ELR (cell line): ENCODE measurements at regions not wholly inside any gene's neighbourhood (a gene's known extent, or its start where the extent isn't known, plus 50 kb on each side); places are given as distances from the start of the nearest gene placed in this dataset.
A peak's percentile ranks its signal among the peaks of the same experiment; 100 is the strongest.

Experiments used
- DNase-seq: peaks from one replicate; pipeline ENCODE4 v3.0.0-alpha.2; 2015; ENCODE audit warnings: low read depth

GRCh38 chr12:19018302-19018970 is 111.1 kb upstream of the PLEKHA5 start:
- DNase-seq = peak; percentile 88

DNA sequence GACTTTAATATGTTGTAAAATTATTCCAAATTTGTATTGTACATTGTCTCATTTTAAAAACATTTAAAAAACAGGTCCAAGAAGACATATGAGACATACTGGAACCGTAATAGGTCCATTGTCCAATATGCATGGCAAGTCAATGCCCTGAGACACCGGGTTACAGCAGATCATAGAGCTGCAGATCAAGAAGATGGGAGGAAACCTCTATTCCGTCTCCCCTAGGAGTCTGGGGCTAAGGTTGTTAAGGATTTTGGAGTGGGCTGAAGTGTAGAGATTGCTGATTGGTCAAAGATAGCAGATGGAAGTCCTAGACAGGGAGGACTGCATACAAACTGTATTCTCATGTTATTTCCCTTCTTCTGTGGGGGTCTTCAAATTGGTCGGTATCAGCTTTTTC is 108.3 kb upstream of the PLEKHA5 start:
- no peak for DNase-seq

- peak; percentile 23 for DNase-seq
Observed at GRCh38 chr12:19021646-19022045, 107.9 kb upstream of the PLEKHA5 start.

- DNase-seq = no peak
Observed at GRCh38 chr12:19025582-19025981, 104.0 kb upstream of the PLEKHA5 start.

DNA sequence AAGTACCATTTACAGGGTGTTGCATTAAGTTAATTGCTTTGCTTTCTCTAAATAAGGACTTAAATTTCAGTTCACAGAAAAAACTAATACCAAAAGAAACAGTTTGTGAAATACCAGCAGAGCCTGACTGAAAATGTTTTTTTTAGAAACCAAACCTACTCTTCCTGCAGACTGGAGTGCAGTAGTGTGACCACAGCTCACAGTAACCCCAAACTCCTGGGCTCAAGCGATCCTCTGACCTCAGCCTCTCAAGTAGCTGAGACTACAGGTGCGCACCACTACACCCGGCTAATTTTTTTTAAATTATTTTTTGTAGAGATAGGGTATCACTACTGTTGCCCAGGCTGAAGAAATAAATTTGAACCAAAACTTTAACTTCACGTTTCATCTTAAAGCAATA is 103.5 kb upstream of the PLEKHA5 start:
- no peak for DNase-seq

DNA sequence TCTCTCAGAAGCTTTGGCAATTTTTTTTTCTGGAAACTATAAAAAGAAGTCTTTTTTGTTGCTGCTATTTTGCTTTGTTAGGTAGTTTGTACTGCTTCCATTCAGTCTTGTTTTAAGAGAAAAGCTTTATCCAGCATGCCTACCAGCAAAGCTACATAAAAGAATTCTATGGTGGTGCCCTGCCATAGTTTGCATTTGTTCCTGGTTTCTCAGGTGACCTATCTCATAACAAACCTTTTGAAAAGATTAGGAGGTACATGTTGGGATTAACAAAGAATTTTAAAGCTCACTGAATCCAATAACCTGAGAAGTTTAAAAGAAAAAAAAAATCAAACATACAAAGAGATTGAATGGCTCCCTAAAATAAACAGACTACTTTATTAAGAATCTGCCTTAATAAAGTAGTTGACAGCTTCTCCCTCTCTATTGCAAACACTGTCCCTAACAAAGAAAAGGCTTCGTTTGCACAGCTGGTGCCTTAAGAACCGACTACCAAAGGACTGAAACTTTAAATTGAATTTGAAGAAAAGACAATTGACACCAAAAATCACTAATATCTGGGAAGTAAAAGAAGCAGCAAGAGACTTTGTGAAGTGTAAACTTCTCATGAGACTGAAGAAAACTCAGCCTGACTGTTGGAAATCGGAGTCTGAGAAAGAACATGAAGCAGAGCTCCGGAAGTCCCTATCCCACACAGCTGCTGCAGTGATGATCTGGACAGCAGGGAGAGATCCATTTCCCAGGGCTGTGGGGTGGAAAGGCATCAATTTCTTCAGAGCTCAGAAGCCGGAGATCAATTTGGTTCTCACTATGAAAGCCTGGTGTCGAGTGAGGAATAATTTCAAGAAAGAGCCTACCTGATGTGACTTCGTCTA is 102.7 kb upstream of the PLEKHA5 start:
- DNase-seq = no peak

DNA sequence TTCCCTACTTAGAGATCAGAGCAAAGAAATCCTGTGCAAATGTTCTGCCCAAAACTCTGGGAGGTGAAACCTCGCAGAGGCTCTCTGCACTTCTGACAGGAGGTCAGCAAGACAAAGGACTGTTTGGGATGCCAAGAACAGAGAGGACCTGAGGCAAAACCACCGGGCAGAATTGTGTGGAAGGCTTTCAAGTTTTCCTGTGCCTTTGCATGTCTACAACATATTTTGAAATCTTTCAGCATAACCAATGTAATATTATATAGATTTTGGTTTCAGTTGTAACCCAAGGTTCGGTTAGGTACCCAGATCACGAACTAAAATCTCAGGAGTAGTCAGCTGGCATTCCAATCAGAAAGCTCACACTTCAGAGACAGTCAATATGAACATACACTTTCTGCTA is 99.4 kb upstream of the PLEKHA5 start:
- peak; percentile 35 for DNase-seq

GRCh38 chr12:19030603-19031002 is 98.9 kb upstream of the PLEKHA5 start:
- DNase-seq = peak; percentile 37

DNA sequence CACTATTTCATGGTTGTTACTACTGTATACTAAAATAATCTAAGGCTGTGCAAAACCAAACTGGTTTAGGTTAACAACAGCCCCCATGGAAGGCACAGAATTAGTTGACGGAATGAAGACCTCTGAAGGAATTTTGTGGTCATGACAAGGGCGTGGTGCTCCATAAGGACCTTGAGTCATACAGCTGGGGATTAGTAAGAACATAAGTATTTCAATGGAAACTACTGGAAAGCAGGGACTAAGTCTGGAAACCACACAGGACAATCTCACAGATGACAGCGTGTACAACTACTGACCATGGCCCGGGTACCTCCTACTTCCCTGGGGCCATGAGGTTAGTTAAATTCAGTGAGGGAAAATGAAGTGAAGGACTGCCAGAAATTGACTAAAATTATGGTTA is 98.5 kb upstream of the PLEKHA5 start:
- peak; percentile 99 for DNase-seq

DNA sequence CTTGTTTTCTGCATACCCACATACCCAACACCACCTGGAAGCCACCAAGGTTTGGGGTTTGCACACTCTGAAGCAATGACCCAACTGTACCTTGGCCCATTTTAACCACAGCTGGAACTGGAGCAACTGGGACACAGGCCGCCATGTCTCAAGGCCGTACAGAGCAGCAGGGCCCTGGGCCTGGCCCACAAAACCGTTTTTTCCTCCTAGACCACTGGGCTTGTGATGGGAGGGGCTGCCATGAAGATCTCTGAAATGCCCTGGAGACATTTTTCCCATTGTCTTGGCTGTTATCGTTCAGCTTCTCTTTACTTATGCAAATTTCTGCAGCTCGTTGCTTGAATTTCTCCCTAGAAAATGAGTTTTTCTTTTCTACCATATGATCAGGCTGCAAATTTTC is 96.7 kb upstream of the PLEKHA5 start:
- DNase-seq = no peak

GRCh38 chr12:19033244-19033643 is 96.3 kb upstream of the PLEKHA5 start:
- DNase-seq = no peak

- no peak for DNase-seq
Observed at GRCh38 chr12:19034937-19035336, 94.6 kb upstream of the PLEKHA5 start.

GRCh38 chr12:19035536-19035935 is 94.0 kb upstream of the PLEKHA5 start:
- no peak for DNase-seq

DNA sequence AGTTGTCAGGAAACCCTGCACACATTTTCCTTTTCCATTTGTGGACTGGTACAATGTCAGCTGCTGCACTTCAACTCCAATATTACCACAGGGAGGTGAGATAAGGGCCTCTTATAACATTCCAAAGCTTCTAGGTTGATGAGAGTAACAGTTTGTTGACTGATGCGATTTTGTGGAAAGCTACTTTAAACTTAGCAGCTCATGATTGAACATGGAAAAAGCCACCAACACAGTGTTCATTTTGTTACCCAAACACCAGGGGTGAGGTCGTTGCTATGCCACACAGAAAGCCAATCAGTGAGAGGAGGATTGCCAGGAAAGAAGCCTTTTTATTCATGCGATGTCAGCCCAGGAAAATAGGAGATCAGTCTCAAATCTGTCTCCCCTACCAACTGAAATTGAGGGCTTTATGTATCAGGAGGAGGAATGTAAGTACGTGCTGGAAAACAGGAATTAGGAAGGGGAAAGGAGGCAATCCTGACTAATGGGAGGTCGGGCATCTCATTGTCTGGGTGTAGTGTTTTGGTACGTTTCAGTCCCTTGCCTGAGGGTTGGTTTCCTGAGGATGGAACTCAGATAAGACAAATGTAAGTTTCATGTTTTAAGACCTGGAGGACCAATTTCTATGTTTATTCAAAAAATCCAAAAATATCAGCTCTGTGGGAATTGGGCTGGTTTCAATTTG is 92.7 kb upstream of the PLEKHA5 start:
- DNase-seq = no peak

GRCh38 chr12:19038209-19038608 is 91.3 kb upstream of the PLEKHA5 start:
- DNase-seq = no peak

DNA sequence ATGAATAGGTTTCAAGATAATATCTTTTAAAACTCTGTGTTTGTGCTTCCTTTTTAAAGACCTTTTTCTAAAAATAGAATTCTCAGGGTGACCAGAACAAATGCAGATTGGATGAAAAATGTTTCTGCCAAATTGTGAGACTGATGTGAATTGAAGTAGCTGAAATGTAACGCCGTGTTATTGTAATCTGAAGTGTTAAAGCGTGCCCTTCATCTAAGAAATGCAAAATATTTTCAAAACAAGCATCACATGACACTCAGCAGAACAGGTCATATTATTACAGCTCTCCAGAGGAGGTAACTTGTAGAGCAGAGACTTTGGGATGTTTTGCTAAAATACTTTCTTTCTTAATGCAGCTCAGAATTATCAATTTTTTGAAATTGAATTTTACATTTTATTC is 90.0 kb upstream of the PLEKHA5 start:
- DNase-seq = no peak

GRCh38 chr12:19042221-19042620 is 87.3 kb upstream of the PLEKHA5 start:
- no peak for DNase-seq

DNA sequence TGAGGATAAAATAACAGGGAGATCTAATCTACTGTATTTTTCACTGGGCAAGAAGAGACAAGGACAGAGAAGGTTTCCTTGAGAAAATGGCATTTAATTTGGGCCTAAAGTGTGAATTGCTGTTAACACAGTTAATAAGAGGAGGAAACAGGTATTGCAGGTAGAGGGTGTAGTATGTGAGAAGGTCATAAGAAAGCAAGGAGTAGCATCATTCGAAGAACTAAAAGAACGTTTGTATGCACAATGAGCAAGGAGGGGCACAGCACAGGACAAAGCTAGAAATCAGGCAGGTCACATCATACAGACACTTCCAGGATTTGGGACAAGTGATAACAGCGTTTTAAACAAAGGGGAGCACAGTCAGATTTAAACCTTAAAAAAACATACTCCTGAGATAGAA is 85.1 kb upstream of the PLEKHA5 start:
- DNase-seq = no peak

GRCh38 chr12:19044891-19045290 is 84.6 kb upstream of the PLEKHA5 start:
- no peak for DNase-seq

DNA sequence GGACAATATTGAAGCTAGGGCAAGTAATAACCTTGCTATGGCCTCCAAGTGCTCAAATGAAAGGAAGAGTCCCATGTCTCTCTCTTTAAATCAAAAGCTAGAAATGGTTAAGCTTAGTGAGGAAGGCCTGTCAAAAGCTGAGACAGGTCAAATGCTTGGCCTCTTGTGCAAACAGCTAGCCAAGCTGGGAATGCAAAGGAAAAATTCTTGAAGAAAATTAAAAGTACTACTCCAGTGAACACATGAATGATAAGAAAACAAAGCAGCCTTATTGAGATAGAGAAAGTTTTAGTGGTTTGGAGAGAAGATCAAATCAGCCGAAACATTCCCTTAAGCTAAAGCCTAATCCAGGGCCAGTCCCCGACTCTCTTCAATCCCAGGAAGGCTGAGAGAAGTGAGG is 84.1 kb upstream of the PLEKHA5 start:
- DNase-seq = no peak

DNA sequence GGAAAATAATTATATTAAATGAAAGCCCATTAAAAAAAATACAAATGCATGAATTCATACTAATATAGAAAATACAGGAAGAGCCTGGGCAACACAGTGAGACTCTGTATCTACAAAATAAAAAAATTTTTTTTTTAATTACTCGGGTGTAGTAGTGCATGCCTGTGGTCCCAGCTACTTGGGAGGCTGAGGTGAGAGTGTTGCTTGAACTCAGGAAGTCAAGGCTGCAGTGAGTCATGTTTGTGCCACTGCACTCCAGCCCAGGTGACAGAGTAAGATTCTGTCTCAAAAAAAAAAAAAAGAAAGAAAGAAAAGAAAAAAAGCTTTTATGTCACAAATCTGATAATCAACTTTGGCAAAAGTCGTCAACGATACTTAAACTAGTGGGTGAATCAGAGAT is 80.6 kb upstream of the PLEKHA5 start:
- DNase-seq = peak; percentile 50

- no peak for DNase-seq
Observed at GRCh38 chr12:19052689-19053088, 76.8 kb upstream of the PLEKHA5 start.

DNA sequence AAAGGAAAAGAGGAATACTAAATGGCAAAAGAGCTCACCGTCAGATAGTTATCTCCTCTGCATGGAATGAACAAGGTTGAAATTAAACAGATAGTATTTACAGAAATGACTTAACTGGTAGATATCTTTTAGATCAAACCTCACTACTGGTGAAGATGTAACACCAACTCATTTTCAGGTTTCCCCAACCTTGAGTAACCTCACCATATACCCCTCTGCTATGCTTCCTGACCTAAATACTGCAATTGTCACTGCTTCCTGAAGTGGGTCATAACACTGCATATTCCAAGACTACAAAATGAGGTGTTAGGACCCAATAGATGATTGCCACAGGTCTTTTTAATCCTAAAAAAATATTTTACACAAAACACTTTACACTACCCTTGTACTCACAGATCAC is 76.3 kb upstream of the PLEKHA5 start:
- DNase-seq = no peak
